Spinal cord (tissue), 9 donors: ENCODE measurements at regions not wholly inside any gene's neighbourhood (a gene's known extent, or its start where the extent isn't known, plus 50 kb on each side); places are given as distances from the start of the nearest gene placed in this dataset.

Experiments used
- DNase-seq, 6 donors: peaks; one replicate each; pipeline versions ENCODE4 v3.0.0 to v3.0.0-alpha.2; 2013 to 2015; ENCODE audit warnings: low spot score in 6 of 6, low read depth in 4 of 6
- H3K27ac ChIP-seq: one replicate; pipeline ENCODE4 v1.5.1; 2013; ENCODE audit warnings: low read depth, low read length, control low read depth
- H3K27me3 ChIP-seq: one replicate; pipeline ENCODE4 v1.6.1; 2013; ENCODE audit warnings: low read length; ENCODE audit not compliant: control insufficient read depth, insufficient read depth
- H3K36me3 ChIP-seq: one replicate; pipeline ENCODE4 v1.6.1; 2013; ENCODE audit warnings: low read length; ENCODE audit not compliant: control insufficient read depth, insufficient read depth
- H3K4me1 ChIP-seq: one replicate; pipeline ENCODE4 v1.6.1; 2013; ENCODE audit warnings: low read length; ENCODE audit not compliant: control insufficient read depth, insufficient read depth
- H3K4me3 ChIP-seq: one replicate; pipeline ENCODE4 v1.5.1; 2013; ENCODE audit warnings: low read depth, low read length, control low read depth
- H3K9me3 ChIP-seq: one replicate; pipeline ENCODE4 v1.6.1; 2013; ENCODE audit warnings: low read length; ENCODE audit not compliant: control insufficient read depth, insufficient read depth
- WGBS: methylation state at CpG from one replicate; pipeline ENCODE4 v1.1.5; 2013; ENCODE audit warnings: missing lambda C conversion rate; ENCODE audit not compliant: insufficient coverage; 5-methylcytosine and 5-hydroxymethylcytosine counted together
- donor health status: healthy.

DNA sequence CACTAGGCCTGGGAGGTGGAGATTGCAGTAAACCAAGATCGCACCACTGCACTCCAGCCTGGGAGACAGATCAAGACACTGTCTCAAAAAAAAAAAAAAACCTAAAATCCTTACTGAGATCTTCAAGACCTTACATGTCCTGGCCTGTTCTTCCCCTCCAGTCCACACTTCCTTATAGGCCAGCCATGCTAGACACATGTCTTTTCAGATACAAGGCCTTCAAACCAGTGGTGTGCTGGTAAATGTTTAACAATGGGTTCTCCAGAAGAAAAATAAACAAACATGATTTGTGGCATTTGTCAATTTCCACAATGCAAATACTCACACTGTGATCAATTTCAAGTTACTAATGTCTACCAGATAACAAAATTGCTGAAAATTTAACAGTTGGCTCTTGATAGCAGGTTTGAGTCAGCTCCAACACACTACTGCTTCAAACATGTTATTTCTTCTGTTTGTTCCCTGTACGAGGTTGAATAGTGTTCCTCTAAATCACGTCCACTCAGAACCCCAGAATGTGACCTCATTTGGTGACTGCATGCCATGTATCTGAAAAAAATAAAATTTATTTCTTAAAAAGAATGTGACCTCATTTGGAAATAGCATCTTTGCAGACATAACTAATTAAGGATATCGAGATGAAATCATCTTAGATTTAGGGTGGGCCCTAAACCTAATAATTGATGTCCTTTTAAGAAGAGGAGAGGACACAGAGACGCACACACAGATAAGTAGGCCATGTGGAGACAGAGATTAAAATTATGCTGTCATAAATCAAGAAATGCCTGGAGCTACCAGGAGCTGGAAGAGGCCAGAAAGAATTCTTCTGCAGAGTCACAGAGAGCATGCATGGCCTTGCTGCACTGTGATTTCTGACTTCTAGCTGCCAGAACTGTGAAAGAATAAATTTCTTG lies 144.4 kb downstream of the ZNF674 start:
- Histone ChIP-seq H3K4me1 (no peaks in the 10 kb centered on the region), H3K27ac (no peak overlapping the region), H3K9me3 (no peaks in the 10 kb centered on the region), H3K36me3 (no peaks in the 10 kb centered on the region), H3K4me3 (no peak overlapping the region), H3K27me3 (peaks cover 4% of the 10 kb centered on the region)
- WGBS: 90% methylated on average over 2 of the region's 5 CpGs
- DNase-seq: no peak

GRCh38 chrX:46398874-46399273 lies 146.3 kb downstream of the ZNF674 start:
- H3K27ac ChIP-seq: no peak overlapping the region
- no peak for DNase-seq
- H3K4me1 ChIP-seq: no peaks in the 10 kb centered on the region
- no peaks in the 10 kb centered on the region for H3K27me3 ChIP-seq
- H3K9me3 ChIP-seq: no peaks in the 10 kb centered on the region
- H3K36me3 ChIP-seq: no peaks in the 10 kb centered on the region
- no peak overlapping the region for H3K4me3 ChIP-seq
- 100% methylated on average over 1 of the region's 1 CpG for WGBS

- WGBS: no CpG with 5 or more reads among the region's 1 CpG
- no peaks in the 10 kb centered on the region for H3K4me1 ChIP-seq
- peak in 1 of 6 donors; percentile 21 for DNase-seq
- H3K36me3 ChIP-seq: no peaks in the 10 kb centered on the region
- H3K27me3 ChIP-seq: no peaks in the 10 kb centered on the region
- H3K9me3 ChIP-seq: no peaks in the 10 kb centered on the region
- H3K27ac ChIP-seq: no peak overlapping the region
- H3K4me3 ChIP-seq: no peak overlapping the region
Observed at GRCh38 chrX:46398126-46398525, 147.1 kb downstream of the ZNF674 start.

GRCh38 chrX:46386511-46386910 lies 158.7 kb downstream of the ZNF674 start:
- Histone ChIP-seq H3K27me3 (no peaks in the 10 kb centered on the region), H3K27ac (no peak overlapping the region), H3K9me3 (peaks cover 2% of the 10 kb centered on the region), H3K36me3 (no peaks in the 10 kb centered on the region), H3K4me1 (no peaks in the 10 kb centered on the region), H3K4me3 (no peak overlapping the region)
- no peak for DNase-seq

DNA sequence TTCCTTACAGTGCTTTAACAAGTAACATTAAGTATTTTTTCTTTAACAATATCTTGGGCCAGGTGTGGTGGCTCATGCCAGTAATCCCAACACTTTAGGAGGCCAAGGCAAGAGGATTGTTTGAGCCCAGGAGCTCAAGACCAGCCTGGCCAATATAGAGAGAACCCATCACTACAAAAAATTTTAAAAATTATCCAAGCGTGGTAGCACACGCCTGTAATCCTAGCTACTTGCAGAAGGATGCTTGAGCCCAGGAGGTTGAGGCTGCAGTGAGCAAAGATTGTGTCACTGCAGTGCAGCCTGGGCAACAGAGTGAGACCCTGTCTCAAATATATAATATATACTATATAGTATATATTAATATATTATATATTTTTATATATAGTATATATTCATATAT lies 162.2 kb downstream of the ZNF674 start:
- Histone ChIP-seq H3K27ac (no peak overlapping the region), H3K4me3 (no peak overlapping the region), H3K27me3 (no peaks in the 10 kb centered on the region), H3K36me3 (no peaks in the 10 kb centered on the region), H3K4me1 (no peaks in the 10 kb centered on the region), H3K9me3 (no peaks in the 10 kb centered on the region)
- no peak for DNase-seq
- WGBS: no CpG with 5 or more reads among the region's 2 CpGs

GRCh38 chrX:46382595-46382994 lies 162.6 kb downstream of the ZNF674 start:
- no peak overlapping the region for H3K4me3 ChIP-seq
- no peaks in the 10 kb centered on the region for H3K36me3 ChIP-seq
- DNase-seq: no peak
- H3K27me3 ChIP-seq: no peaks in the 10 kb centered on the region
- 77% methylated on average over 2 of the region's 2 CpGs for WGBS
- H3K4me1 ChIP-seq: no peaks in the 10 kb centered on the region
- H3K9me3 ChIP-seq: no peaks in the 10 kb centered on the region
- H3K27ac ChIP-seq: no peak overlapping the region

GRCh38 chrX:46381630-46382029 lies 163.6 kb downstream of the ZNF674 start:
- H3K27me3 ChIP-seq: no peaks in the 10 kb centered on the region
- H3K27ac ChIP-seq: no peak overlapping the region
- no peaks in the 10 kb centered on the region for H3K9me3 ChIP-seq
- no peak overlapping the region for H3K4me3 ChIP-seq
- no peak for DNase-seq
- 59% methylated on average over 2 of the region's 2 CpGs for WGBS
- H3K36me3 ChIP-seq: no peaks in the 10 kb centered on the region
- no peaks in the 10 kb centered on the region for H3K4me1 ChIP-seq

DNA sequence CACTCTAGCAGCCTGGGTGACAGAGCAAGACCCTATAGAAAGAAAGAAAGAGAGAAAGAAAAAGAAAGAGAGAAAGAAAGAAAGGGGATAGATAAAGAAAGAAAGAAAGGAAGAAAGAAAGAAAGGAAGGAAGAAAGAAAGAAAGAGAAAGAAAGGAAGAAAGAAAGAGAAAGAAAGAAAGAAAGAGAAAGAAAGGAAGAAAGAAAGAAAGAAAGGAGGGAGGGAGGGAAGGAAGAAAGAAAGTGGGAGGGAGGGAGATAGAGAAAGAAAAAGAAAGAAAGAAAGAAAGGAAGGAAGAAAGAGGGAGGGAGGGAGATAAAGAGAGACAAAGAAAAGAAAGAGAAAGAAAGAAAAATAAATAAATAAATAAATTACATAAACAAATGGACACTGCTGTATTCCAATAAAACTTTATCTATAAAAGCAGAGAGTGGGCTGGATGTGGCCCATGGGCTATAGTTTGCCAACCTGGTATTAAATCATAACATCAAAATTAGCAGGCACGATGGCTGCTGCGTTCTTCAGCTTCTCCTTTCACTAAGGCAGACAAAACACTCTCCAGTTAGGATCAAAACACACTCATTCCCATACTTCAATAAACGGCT lies 165.0 kb downstream of the ZNF674 start:
- Histone ChIP-seq H3K27ac (no peak overlapping the region), H3K4me3 (no peak overlapping the region), H3K36me3 (no peaks in the 10 kb centered on the region), H3K9me3 (no peaks in the 10 kb centered on the region), H3K4me1 (no peaks in the 10 kb centered on the region), H3K27me3 (no peaks in the 10 kb centered on the region)
- WGBS: 83% methylated on average over 1 of the region's 3 CpGs
- DNase-seq: no peak

GRCh38 chrX:46376246-46376885 lies 168.9 kb downstream of the ZNF674 start:
- no peak overlapping the region for H3K27ac ChIP-seq
- H3K4me3 ChIP-seq: no peak overlapping the region
- no peaks in the 10 kb centered on the region for H3K9me3 ChIP-seq
- peak in 5 of 6 donors; percentile 7 to 76 (median 19) for DNase-seq
- WGBS: 36% methylated on average over 4 of the region's 4 CpGs
- no peaks in the 10 kb centered on the region for H3K4me1 ChIP-seq
- H3K36me3 ChIP-seq: no peaks in the 10 kb centered on the region
- H3K27me3 ChIP-seq: no peaks in the 10 kb centered on the region
